GM19372 (cell line): ENCODE measurements at regions not wholly inside any gene's neighbourhood (a gene's known extent, or its start where the extent isn't known, plus 50 kb on each side); places are given as distances from the start of the nearest gene placed in this dataset.

Source experiments
- ATAC-seq: cut with Tn5 transposase; IDR thresholded peaks from one replicate; pipeline ENCODE4 v1.9.1; 2021; ENCODE audit warnings: mild to moderate bottlenecking, low read depth, moderate library complexity; ENCODE audit not compliant: unreplicated experiment

DNA sequence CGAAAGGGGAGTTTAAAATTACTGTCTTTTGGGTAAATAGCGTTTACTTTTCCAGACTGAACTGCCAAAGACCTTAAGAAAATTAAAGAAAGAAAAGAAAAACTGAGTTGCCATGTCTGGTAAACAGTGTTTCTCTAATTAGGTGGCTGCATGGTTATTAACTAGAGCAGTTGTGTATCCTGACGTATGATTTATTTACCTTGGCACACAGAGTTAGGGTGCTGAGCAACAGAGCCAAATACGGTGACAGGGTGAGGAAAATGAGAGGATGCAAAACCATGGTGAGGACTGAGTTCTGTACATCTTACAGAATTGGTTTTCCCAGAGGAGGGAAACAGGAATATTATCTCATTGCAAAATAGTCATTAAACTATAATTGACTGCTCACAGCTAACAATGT is 546.4 kb upstream of the FZD8 start:
- ATAC-seq: no peak

DNA sequence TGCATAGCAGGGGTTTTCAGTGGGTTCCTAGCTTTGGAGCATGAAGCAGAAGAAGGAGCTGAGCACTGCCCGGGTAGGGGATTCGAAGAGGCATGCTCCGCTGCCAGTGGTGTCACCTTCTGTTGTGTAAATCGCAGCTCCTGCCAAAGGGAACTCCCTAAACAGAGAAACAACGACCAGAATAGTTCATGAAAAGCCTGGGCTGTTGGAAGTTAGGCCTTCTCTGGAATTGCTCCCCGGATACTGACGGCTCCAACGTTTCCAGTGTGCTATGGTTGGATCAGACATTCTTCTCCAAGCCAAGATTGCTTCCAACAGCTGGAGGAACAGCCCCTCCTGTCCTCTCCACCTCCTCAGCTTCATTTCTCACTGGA is 546.0 kb upstream of the FZD8 start:
- no peak for ATAC-seq

DNA sequence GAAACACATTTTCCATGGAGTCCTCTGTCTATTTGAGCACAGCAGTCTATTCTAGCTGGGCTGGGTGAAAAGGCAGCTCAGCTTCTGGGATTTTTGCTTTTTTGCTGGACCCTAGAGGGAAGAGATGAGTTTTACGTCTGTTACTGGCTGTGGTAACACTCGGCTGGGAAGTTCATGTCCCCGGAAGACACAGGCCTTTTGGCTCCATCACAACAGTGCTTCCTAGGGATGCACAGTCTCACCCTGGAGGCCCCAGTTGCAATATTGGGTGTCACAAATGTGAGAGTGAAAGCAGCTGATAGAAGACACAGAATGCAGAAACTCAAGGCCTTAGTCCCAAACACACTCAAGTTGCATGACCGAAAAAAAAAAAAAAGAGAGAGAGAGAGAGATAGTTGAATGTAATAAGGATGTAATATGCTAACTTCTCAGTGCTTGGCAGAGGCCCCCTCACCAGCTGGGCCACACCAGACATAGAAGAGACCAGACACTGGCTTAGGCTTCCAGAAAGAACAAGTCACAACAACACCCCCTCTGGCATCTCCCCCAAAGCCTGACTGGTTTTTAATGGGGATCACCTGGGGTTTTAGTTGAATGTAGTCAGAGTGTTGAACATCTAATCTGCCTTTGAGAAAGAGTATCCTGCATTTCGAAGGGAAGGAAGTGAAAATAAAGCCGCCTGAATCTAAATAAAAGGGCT is 545.4 kb upstream of the FZD8 start:
- ATAC-seq: no peak

DNA sequence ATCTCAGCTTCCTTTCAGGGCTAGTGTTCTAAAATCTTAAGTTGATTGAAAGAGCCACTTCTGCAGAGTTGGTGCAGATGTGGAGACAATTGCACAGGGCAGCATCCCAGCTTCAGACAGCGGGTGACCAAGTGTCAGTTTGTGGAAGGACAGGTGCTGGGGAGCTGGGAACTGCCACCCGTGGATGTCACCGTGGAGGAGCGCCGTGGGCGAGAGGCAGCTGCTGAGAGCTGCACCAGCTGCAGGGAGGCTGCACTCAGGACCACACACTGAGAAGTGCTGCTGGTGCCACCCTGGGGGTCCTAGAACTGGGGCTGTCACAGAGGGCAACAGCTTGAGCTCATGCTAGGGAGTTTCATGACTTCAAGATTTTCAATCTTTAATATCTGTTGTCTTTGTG is 543.0 kb upstream of the FZD8 start:
- no peak for ATAC-seq

DNA sequence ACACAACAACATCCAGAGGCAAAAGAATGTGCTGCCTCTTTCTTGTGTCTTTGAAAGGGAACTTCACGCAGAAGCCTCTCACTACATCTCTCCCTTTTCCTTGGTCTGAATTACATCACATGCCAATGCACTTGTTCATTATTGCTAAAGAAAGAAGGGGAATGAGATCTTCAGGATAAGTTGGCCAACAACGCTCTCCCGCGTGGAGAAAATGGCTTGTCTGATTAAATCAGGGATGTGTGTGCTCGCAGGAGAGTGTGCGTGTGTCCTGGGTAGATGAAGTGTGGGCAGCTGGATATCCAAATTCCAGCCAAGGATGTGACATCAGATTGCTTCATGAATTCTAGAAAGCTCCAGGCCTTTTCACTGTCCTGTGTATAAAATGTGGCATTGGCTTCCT is 541.6 kb upstream of the FZD8 start:
- no peak for ATAC-seq

DNA sequence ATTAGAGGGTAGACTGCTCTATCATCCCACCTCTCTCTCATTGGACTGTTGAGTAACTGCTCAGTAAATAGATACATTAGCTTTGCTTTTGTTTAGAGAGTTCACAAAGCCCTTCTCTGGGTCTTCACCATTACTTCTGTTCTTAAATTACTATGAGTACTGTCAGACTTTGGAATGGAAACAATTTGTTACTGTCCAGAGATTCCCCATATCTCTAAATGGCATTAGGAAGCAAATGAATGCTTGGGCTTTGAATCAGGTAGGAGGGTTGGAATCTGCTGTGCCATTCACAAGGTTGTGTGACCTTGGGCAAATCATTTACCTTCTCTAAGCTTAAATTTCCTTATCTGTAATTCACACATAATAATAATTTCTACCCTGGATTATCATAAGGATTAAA is 541.0 kb upstream of the FZD8 start:
- ATAC-seq: no peak

DNA sequence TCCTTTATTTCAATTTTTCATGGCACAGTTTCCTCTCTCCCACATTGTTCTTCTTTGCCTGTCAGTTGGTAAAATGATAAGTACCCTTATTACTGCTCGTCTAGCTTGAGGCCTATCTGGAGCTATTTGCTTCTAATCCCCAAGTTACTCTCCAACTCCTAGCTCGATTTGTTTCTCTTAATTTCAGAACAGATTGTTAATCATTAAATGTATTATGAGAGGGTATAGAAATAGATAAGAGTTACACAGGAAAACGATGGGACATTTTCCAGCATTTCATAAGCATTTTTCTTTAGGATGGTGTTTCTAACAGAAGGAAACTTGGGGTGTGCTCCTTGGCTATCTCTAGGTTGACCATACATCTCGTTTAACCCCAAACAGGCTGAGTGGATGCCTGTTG is 540.5 kb upstream of the FZD8 start:
- ATAC-seq: no peak

DNA sequence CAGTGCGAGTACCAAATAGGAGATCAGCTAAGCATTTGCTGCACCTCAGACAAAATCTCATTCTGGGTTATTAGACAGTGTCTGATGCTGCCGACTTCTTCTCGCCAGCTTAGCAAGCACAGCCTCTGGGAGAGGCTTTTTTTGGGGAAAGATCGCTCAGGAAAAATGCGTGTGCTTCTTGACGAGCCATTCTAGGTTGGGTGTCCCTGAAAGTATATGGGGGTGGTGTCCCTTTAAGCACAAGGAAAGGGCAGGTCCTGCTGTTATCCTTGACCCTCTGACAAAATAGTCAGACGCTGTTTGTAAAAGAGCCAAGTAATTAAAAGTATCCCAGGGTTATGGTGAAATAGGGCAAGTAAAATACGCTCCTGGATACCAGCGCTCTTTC is 540.1 kb upstream of the FZD8 start:
- no peak for ATAC-seq

DNA sequence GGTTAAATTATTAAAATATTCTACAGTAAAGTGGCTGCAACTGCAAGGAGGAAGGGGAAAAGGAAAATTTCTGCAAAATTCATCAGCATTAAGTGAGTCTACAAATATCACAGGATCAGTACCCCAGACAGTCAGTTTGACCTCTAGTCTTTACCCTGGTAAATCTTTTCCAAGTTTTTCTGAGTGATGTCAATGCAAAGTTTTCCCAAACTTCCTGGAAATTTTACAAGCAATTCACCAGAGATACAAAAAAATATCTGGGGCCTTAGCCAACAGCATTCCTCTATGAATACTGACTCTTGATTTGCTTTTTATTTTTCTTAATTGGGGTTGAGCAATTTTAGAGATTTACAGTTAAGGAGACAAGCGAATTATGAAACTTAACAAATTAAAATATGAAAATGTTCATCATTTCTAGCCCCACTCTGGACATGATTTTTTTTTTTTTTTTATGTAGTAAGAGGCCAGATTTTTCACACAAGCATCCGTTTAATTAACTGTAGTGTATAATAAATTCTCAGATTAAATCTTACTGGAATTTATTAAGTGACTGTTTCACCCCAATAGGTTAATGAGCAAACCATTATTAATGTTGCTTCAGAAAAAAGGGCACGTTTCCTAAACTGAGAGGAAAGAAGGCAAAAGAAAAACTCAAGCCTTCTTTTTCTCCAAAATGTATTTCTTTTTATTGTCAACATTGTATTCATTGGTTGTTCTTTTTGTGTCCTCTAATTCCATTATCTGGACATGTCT is 539.5 kb upstream of the FZD8 start:
- ATAC-seq: no peak

DNA sequence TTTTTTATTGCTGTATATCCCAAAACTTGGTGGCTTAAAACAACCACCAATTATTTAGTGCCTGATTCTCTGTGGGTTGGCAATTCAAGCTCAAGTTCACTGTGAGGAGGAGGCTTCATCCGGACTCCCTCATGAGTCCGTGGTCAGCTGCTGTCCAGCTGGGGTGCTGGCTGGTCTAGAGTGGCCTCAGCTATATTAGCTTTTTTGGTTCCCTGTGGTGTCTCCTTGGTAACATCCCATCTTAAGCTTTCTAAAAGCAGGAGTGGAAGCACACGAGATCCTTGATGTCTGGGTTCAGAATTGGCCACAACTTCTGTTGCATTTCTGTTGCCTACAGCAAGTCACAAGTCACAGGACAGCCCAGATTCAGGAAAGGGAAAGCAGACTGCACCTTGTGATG is 536.5 kb upstream of the FZD8 start:
- no peak for ATAC-seq

DNA sequence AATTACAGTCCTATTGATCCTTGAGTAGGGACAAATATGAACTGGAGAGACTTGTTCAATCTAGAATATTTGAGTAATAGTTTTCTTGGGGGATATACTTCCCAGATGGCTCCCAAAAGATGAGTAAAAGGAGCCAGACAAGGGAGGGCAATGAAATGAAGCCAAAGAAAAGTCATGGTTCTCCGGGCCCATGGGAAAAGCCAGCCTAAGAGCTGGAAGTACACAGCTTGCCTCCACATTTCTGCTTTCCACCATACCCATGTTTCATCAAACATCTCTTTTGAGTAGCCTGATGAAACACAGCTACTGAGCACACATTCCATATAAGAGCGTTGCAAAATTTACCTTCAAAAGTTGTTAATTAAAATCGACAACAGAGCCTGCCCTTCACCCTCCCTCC is 535.0 kb upstream of the FZD8 start:
- no peak for ATAC-seq

DNA sequence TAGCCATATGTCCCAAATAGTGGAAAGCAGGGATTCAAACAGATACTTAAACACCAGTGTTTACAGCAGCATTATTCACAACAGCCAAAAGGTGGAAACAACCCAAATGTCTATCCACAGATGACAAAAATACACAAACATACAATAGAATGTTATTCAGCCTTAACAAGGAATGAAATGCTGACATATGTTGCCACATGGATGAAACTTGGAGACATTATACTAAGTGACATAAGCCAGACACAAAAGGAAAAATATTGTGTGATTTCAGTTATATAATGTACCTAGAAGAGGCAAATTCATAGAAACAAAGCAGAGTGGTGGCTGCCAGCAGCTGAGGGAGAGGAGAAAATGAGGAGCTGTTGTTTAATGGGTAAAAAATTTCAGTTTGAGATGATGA is 533.9 kb upstream of the FZD8 start:
- ATAC-seq: no peak

DNA sequence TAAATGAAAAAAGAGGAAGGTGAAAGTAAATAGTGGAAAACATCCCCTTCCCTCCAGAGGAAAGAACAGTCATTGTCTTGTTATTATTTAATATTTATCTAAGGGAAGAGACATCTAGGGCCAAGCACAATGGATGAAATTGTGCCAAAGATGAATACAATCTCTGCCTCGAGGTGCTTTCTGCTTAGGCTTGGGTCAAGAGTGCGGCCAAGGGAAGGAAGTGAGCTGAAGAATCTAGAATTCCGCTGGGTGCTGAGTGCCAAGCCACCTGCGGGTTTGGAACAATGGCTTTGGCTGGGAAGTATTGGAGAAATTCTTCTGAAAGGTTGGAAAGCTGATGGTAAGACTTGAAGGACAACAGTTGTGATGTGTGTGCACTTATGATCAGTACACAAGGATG is 531.3 kb upstream of the FZD8 start:
- no peak for ATAC-seq

DNA sequence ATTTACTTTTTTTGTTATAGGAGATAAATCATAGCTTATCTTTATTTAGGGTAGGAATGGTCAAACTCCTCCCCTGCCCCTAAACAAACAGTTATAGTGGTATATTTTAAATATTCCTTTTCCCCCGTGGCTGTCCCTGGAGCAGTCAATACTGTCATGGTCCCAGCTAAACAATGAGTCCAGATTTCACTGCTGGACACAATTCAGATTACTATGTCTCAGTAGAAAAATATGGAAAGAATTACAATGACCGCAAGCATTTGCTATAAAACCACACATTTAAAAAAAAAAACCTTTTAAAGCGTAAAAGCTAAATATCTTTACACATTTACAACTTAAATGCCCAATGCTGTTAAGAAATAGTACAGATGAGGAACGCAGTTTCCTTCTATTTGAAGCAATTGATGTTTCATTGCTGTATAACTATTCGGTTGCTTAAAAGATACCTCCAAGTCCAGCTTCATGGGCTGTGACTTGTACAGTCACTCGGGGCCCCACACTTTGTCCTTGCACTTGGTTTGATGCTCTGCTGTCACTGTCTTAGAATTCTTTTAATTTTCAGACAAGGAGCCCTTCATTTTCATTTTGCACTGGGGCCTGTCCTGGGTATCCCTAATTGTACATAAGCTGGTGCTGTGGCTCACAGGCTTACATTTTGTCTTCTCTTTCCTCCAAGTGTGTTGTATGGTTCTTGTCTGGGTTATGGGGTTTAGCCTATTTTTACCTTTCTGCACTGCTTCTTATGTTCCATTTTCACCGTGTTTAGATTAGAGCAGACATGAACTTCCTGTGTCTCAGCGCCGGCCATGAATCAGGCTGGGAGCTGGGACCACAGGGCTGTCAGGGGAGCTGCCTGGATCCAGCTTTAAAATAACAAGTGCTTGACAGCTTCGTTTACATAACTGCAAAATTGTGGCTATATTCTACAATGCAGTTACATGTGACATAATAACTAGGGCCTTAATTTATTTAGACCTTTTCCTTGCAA is 530.2 kb upstream of the FZD8 start:
- no peak for ATAC-seq

DNA sequence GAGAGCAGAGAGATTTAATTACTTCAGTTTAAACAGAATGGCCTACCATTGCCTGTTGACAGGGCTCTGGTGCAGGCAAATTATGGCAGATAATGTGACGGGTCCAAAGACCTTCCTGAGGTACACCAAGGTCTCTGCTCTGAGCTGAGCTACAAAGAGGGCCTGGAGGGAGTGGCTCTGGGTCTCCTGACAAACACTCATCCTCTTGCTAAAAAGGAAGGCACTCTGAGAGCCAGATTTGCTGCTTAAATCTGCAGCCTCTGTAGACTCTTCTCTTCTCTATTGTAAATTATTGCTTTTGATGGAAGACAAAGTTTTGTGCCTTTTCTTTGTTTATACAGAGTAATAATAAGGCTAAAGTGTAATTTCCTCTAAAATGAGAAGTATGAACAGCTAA is 529.5 kb upstream of the FZD8 start:
- ATAC-seq: no peak

DNA sequence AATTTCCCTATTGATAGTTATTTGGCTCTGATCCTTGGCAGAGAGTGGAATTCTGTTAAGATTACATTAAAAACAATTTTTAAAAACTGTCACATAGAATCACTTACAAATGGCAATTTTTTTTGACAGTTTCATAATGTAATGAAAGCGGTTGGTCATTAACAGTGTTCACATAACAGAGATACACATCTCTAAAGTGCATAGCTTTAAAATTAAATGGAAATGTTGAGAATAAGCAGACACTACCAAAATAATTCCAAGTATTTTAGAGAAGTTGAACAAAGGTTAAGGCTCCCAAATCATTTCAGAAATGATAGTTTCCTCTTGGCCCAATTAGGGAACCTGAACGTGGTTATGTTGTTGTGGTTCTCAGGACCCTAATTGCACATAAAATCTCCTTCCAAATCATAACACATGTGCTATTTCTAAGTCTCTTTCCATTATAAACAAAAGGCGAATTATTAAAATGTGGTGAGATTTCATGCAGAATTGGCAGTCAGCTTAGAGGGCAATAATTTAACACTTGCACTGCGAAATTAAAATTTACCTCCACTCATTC is 528.9 kb upstream of the FZD8 start:
- no peak for ATAC-seq

DNA sequence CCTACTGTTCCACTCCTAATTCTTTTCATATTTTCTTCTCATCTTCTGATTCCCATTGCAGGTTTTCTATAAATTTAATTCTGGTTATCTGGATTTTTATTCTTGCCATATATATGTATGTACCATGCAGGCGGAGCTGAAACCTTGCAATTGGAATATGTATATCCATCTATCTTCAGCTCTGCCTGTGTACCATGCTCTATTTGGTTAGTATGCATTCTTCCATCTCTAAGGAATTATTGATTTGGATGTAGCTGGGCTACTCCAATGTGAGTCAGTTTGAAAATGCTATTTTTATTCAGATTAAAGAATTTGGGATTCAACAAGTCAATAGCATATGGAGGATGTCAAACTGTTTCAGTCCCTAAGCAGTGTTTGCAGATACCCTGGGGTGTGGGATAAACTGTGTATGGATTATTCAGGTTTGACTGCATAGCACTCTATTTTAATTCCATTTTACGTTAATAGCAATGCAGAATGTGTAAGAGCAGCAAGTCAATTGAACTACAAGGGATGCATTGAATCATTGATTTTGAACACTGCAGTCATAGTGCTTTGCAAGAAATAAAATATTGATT is 528.1 kb upstream of the FZD8 start:
- ATAC-seq: no peak

DNA sequence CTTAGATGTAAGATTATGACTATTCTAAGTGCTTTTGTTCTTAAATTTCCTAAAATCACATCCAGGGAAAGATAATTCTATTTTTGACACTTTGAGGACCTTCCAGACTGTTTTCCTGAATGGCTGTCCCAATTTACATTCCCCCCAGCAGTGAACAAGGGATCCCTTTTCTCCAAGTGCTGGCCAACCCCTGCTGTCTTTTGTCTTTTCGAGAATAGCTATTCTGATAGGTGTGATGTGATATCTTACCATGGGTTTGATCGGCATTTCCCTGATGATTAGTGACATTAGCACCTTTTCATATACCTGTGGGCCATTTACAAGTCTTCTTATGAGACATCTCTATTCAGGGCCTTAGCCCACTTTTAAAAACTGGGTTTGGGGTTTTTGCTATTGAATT is 526.7 kb upstream of the FZD8 start:
- ATAC-seq: no peak

DNA sequence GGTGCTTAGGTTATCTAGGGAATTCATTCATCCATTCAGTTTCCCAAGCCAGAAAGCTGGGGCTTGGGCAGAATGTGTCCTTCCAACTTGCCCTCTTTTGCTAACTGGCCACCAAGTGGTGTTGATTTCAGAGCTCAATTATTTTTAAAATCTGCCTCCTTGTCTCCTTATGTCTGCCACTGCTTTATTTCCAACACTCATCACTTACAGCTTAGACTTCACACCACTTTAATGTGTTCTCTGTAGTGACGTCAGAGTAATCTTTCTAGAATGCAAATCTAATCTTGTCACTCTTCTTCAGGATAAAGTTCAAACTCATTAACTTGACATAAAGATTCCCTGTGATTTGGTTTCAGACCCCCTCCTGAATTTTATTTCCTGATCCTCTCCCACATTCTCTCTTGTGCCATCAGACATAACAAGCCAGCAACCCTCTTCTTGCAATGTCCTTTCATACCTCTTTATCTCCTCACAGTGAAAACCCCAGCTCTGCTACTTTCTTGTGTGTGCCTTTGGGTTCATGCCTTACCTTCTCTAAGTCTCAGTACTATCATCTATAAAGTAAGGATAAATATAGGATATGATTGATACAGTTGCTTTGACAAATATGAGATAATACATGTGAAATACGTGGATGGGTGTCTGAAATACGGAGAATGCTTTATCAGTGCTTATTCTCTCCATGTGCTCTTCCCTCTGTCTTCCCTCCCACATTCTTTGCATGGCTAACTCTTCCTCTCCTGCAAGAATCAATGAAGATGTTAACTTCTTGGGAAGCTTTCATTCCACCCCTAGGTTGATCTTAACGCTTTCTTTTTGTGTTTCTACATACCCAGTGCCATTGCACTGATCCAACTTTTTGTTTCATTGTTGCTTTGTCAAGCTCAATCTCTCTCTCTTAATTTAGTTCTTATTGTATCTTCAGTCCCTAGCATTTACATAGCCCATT is 522.7 kb upstream of the FZD8 start:
- no peak for ATAC-seq

DNA sequence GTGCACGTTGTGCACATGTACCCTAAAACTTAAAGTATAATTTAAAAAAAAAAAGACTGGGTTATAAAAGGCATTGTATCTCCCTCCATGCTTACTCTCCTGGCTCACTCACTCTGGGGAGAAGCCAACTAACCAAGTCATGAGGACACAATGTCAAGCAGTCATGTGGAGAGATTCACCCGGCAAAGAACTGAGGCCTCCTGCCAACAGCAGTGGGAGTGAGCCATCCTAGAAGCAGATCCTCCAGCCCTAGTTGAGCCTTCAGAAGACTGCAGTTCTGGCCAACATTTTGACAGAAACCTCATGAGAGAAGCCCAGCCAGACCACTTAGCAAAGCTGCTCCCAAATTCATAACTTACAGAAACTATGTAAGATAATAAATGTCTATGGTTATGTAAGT is 521.7 kb upstream of the FZD8 start:
- no peak for ATAC-seq
